ENCODE measurements at regions not wholly inside any gene's neighbourhood (a gene's known extent, or its start where the extent isn't known, plus 50 kb on each side); places are given as distances from the start of the nearest gene placed in this dataset.

- DNase-seq (ENCODE audit: low read depth in 2 of 2), result no peak
- no peak for TF ChIP-seq CTCF (IDR thresholded peaks at IDR 0.05; ENCODE audit: low read depth, low read length)
- H3K4me3 ChIP-seq (replicated peaks in 1 of 2; ENCODE audit: low read depth in 2 of 2, low read length in 2 of 2), result no peak overlapping the region
These were observed 1364.9 kb upstream of the IGFBP7 start for GRCh38 chr4:58475097-58475496.

- no peak for TF ChIP-seq CTCF (IDR thresholded peaks at IDR 0.05; ENCODE audit: low read depth, low read length)
- DNase-seq (ENCODE audit: low read depth in 2 of 2), result no peak
- no peak overlapping the region for H3K4me3 ChIP-seq (replicated peaks in 1 of 2; ENCODE audit: low read depth in 2 of 2, low read length in 2 of 2)
These were observed 1354.8 kb upstream of the IGFBP7 start for GRCh38 chr4:58465031-58465430.

GRCh38 chr4:58456727-58457384 is 1346.7 kb upstream of the IGFBP7 start:
- no peak for TF ChIP-seq CTCF (IDR thresholded peaks at IDR 0.05; ENCODE audit: low read depth, low read length)
- H3K4me3 ChIP-seq (replicated peaks in 1 of 2; ENCODE audit: low read depth in 2 of 2, low read length in 2 of 2), result no peak overlapping the region
- DNase-seq (ENCODE audit: low read depth in 2 of 2), result no peak

GRCh38 chr4:58453956-58454355 is 1343.8 kb upstream of the IGFBP7 start:
- TF ChIP-seq CTCF (IDR thresholded peaks at IDR 0.05; ENCODE audit: low read depth, low read length), result no peak
- DNase-seq (ENCODE audit: low read depth in 2 of 2), result no peak

GRCh38 chr4:58451707-58452106 is 1341.5 kb upstream of the IGFBP7 start:
- no peak for TF ChIP-seq CTCF (IDR thresholded peaks at IDR 0.05; ENCODE audit: low read depth, low read length)
- DNase-seq (ENCODE audit: low read depth in 2 of 2), result no peak
- no peak overlapping the region for H3K4me3 ChIP-seq (replicated peaks in 1 of 2; ENCODE audit: low read depth in 2 of 2, low read length in 2 of 2)

More at GRCh38 chr4:58453956-58454355, 1343.8 kb upstream of the IGFBP7 start:
- no peak overlapping the region for H3K4me3 ChIP-seq (replicated peaks in 1 of 2; ENCODE audit: low read depth in 2 of 2, low read length in 2 of 2)

- H3K4me3 ChIP-seq (replicated peaks in 1 of 2; ENCODE audit: low read depth in 2 of 2, low read length in 2 of 2), result no peak overlapping the region
- no peak for TF ChIP-seq CTCF (IDR thresholded peaks at IDR 0.05; ENCODE audit: low read depth, low read length)
These were observed 1325.7 kb upstream of the IGFBP7 start for GRCh38 chr4:58435871-58436270.

GRCh38 chr4:58413849-58414248 is 1303.7 kb upstream of the IGFBP7 start:
- TF ChIP-seq CTCF (IDR thresholded peaks at IDR 0.05; ENCODE audit: low read depth, low read length), result no peak
- no peak overlapping the region for H3K4me3 ChIP-seq (replicated peaks in 1 of 2; ENCODE audit: low read depth in 2 of 2, low read length in 2 of 2)
- DNase-seq (ENCODE audit: low read depth in 2 of 2), result no peak

More at GRCh38 chr4:58435871-58436270, 1325.7 kb upstream of the IGFBP7 start:
- DNase-seq (ENCODE audit: low read depth in 2 of 2), result no peak

Measured in cardiac fibroblast (primary cell).